Tibial nerve (tissue), 4 donors: ENCODE measurements at regions not wholly inside any gene's neighbourhood (a gene's known extent, or its start where the extent isn't known, plus 50 kb on each side); places are given as distances from the start of the nearest gene placed in this dataset.
"Not testable (repeated sequence)": the region's sequence is repeated elsewhere in the genome, so short reads cannot be mapped to it uniquely, and the experiment has no call there.

Experiments used
- EP300 ChIP-seq, 2 donors: sonication (generic); formaldehyde crosslinking; IDR thresholded peaks; one replicate each; pipeline ENCODE4 v1.6.1; 2017; ENCODE audit warnings: antibody characterized with exemption in 2 of 2, mild to moderate bottlenecking in 1 of 2
- TF ChIP-seq, protein P1 (sequence below), 5 experiments: fragments of 200-600 bp in 3 of 5; fragments of 450-650 bp in 2 of 5; sonication (generic) in 3 of 5; IDR thresholded peaks; one replicate each; pipeline ENCODE4 v1.5.1; 2016 to 2019; ENCODE audit warnings: antibody characterized with exemption in 5 of 5, mild to moderate bottlenecking in 3 of 5, moderate library complexity in 2 of 5

- TF ChIP-seq, protein P1, sequence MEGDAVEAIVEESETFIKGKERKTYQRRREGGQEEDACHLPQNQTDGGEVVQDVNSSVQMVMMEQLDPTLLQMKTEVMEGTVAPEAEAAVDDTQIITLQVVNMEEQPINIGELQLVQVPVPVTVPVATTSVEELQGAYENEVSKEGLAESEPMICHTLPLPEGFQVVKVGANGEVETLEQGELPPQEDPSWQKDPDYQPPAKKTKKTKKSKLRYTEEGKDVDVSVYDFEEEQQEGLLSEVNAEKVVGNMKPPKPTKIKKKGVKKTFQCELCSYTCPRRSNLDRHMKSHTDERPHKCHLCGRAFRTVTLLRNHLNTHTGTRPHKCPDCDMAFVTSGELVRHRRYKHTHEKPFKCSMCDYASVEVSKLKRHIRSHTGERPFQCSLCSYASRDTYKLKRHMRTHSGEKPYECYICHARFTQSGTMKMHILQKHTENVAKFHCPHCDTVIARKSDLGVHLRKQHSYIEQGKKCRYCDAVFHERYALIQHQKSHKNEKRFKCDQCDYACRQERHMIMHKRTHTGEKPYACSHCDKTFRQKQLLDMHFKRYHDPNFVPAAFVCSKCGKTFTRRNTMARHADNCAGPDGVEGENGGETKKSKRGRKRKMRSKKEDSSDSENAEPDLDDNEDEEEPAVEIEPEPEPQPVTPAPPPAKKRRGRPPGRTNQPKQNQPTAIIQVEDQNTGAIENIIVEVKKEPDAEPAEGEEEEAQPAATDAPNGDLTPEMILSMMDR (IDR thresholded peaks at IDR 0.05), result not testable (repeated sequence)
- not testable (repeated sequence) for TF ChIP-seq EP300 (IDR thresholded peaks at IDR 0.05)
These were observed 106.8 kb downstream of the TNFRSF13B start for GRCh38 chr17:16865077-16865613.
